Stimulated activated effector memory CD8-positive, alpha-beta T cell treated with anti-CD3 and anti-CD28 coated beads, Interleukin-12 subunit alpha, Interleukin-12 subunit beta, amount 100 ng/mL, for 72 hours (primary cell): ENCODE measurements at regions not wholly inside any gene's neighbourhood (a gene's known extent, or its start where the extent isn't known, plus 50 kb on each side); places are given as distances from the start of the nearest gene placed in this dataset.
"Not testable (repeated sequence)": the region's sequence is repeated elsewhere in the genome, so short reads cannot be mapped to it uniquely, and the experiment has no call there.

Experiments used
- ATAC-seq: fragments of 150-1000 bp; cut with Tn5 transposase; 2 replicates; pipeline ENCODE4 v1.10.0; 2021
- DNase-seq, 2 donors: peaks; one replicate each; pipeline ENCODE4 v3.0.0; 2021 to 2022; ENCODE audit warnings: low spot score in 2 of 2
- H3K27ac Mint-ChIP-seq: one replicate; pipeline ENCODE4 v1.8.0; 2022; ENCODE audit warnings: mild to moderate bottlenecking, mixed read lengths
- H3K36me3 Mint-ChIP-seq: one replicate; pipeline ENCODE4 v1.8.0; 2022; ENCODE audit warnings: mild to moderate bottlenecking, mixed read lengths
- H3K4me1 Mint-ChIP-seq: one replicate; pipeline ENCODE4 v1.8.0; 2022; ENCODE audit warnings: mixed read lengths
- H3K4me3 Mint-ChIP-seq: one replicate; pipeline ENCODE4 v1.8.0; 2022; ENCODE audit warnings: mild to moderate bottlenecking, mixed read lengths
- H3K9me3 Mint-ChIP-seq: one replicate; pipeline ENCODE4 v1.8.0; 2022; ENCODE audit warnings: mixed read lengths

DNA sequence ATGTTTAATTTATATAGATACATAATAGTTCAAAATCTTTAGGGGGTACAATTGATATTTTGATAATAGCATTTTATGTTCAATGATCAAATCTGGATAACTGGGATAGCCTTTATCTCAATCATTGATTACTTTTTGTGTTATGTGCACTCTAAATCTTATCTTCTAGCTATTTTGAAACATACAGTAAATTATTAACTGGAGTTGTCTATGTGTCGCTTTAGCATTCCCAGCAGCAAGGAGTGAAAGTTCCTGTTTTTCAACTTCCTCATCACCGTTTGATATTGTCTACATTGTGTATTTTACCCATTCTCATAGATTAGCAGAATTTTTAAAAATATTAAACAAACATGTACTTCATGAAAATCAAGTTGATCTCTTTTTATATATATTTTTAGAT is 1207.4 kb downstream of the TMEM121 start:
- H3K4me3 Mint-ChIP-seq: no peak overlapping the region
- ATAC-seq (no peak), DNase-seq (no peak)
- H3K9me3 Mint-ChIP-seq: no peaks in the 10 kb centered on the region
- H3K4me1 Mint-ChIP-seq: peaks cover 32% of the 10 kb centered on the region
- H3K36me3 Mint-ChIP-seq: no peaks in the 10 kb centered on the region
- no peak overlapping the region for H3K27ac Mint-ChIP-seq

DNA sequence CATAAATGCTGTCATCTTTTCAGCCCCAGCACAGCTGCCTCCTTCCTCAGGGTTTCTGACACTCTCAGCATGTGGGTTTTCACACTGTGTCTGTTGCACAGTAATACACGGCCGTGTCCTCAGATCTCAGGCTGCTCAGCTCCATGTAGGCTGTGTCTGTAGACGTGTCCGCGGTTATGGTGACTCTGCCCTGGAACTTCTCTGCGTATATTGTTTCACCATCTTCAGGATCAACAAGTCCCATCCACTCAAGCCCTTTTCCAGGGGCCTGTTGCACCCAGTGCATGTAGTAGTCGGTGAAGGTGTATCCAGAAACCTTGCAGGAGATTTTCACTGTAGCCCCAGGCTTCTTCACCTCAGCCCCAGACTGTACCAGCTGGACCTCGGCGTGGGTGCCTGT is 1210.6 kb downstream of the TMEM121 start:
- Mint-ChIP-seq H3K27ac (peak overlapping the region; percentile 4), H3K9me3 (no peaks in the 10 kb centered on the region), H3K36me3 (no peaks in the 10 kb centered on the region), H3K4me3 (no peak overlapping the region), H3K4me1 (peaks cover 32% of the 10 kb centered on the region)
- ATAC-seq: peak; percentile 53
- no peak for DNase-seq

DNA sequence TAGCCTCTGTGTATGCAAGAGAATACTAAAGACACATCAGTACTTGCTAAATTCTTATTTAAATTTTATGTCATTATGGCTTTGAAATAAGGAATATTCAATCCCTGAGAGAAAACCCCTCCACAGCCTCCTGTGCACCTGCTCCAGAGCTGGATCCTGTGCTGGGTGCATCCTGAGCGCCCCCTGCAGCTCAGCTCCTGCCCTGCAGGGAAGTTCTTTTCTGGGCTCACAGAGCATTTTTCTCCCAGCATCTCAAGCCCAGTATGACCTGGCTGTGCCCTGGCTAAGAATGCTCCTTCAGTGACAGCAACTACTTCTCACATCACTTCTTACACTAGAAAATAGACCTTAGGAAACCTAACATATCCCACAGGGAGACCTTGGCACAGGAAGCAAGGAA is 1211.7 kb downstream of the TMEM121 start:
- ATAC-seq (no peak), DNase-seq (no peak)
- H3K9me3 Mint-ChIP-seq: no peaks in the 10 kb centered on the region
- H3K36me3 Mint-ChIP-seq: no peaks in the 10 kb centered on the region
- no peak overlapping the region for H3K27ac Mint-ChIP-seq
- peaks cover 32% of the 10 kb centered on the region for H3K4me1 Mint-ChIP-seq
- no peak overlapping the region for H3K4me3 Mint-ChIP-seq

DNA sequence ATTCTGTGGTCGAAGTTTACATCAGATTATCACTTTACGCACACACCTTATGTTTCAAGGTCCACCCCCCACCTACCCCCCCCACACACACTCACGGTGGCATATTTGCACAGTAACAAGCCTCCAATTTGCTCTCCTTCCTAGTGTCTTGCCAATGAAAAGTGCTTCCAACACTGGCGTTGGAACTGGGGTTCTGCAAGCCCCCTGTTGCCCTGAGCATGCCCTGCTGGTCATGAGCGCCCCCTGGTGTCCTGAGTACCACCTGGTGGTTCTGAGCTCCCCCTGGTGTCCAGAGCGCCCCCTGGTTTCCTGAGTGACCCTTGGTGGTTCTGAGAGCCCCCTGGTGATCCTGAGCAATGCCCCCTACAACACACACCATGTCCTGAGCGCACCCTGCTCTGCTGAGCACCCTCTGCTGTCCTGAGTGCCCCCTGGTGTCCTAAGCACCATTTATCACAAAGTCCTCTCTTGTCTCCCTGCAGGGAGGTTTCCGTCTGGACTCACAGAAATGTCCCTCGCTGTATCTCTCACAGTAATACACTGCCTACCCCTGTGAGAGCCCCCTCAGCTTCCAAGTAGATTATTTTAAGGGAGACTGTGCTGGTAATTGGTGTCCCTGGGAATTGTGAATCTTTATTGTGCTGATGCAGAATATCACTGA is 1212.3 kb downstream of the TMEM121 start:
- H3K36me3 Mint-ChIP-seq, H3K9me3 Mint-ChIP-seq, ATAC-seq, H3K27ac Mint-ChIP-seq, H3K4me3 Mint-ChIP-seq: not testable (repeated sequence)
- peak in 1 of 2 donors; percentile 72 for DNase-seq
- peaks cover 32% of the 10 kb centered on the region for H3K4me1 Mint-ChIP-seq

DNA sequence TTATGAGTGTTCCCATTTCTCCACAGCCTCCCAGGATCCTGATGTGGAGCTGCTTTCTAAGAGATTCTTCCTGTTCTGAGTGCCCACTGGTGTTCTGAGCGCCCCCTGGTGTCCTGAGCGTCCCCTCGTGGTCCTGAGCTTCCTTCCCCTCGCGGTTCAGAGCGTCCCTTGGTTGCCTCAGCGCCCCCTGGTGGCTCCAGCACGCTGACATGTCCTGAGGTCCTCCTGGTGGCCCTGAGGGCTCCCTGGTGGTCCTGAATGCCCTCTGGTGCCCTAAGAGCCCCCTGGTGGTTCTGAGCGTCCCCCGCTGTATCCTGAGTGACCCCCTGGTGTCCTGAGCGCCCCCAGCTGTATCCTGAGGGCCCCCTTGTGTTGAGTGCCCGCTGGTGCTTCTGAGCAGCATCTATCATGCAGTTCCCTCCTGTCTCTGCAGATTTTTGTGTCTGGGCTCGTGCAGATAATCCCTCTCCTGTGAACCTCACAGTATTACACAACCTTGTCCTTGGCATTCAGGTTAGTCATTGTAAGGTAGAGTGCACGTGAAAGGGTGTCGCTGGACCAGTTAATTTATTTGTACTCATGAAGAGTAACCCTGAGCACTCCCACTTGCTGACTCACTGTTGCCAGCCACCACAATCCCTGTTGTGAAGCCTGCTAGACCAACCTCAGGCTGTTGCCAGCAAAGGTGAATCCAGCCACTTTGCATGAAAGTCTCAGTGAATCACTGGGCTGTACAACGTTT is 1214.9 kb downstream of the TMEM121 start:
- H3K4me3 Mint-ChIP-seq: peak overlapping the region; percentile 41
- DNase-seq: peak; percentile 83 to 92
- not testable (repeated sequence) for H3K9me3 Mint-ChIP-seq, H3K36me3 Mint-ChIP-seq
- peaks cover 29% of the 10 kb centered on the region for H3K4me1 Mint-ChIP-seq
- H3K27ac Mint-ChIP-seq: peak overlapping the region; percentile 73
- peak; percentile 94 for ATAC-seq

DNA sequence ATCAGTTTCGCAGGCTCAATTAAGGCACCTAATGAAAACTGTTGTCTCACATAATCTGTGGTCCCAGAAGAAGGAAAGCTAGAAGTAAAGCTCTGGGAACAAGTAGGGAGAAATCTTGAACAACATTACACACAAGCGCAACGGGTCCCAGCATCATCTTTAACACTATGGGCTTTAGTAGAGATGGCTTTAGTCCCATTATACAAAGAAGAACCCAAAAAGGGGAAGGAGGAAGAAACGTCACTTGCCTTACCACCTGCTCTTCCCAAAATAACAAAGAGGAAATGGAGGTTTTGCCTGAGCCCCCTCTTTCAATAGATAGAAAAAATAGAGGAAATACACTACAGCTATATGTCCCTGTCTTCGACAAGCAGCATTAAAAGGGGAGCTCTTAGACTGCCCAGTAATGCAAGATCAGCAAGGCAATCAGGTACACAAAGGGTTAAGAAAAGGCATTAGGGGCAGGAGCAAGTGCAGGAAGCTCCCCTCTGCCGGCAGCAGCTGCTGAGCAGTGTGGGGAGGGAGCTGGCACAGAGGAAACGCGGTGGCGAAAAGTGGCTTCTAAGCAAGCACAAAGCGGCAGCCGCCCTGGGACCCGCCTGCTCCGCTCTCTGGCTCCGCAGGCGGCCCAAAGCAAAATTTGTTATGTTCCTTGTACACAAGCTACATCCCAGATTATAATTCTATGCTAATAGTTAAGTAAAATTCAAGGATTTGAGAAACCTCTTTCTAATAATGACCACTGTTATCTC is 1218.8 kb downstream of the TMEM121 start:
- not testable (repeated sequence) for H3K27ac Mint-ChIP-seq, DNase-seq, H3K9me3 Mint-ChIP-seq, H3K36me3 Mint-ChIP-seq
- ATAC-seq: peak; percentile 53
- H3K4me1 Mint-ChIP-seq: peaks cover 16% of the 10 kb centered on the region
- H3K4me3 Mint-ChIP-seq: peak overlapping the region; percentile 10

DNA sequence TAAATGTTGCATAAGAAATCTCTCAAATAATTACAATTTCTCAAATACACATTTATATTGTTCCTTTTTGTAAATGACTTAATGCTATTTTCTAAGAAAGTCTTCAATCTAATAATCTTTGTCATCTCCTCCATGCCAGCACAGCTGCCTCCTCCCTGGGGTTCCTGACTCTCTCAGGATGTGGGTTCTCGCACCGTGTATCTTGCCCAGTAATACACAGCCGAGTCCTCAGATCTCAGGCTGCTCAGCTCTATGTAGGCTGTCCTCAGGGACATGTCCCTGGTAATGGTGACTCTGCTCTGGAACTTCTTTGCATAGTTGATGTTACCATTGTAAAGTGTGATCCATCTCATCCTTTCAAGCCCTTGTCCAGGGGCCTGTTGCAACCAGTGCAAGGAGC is 1223.7 kb downstream of the TMEM121 start:
- H3K9me3 Mint-ChIP-seq, DNase-seq, H3K4me3 Mint-ChIP-seq, H3K4me1 Mint-ChIP-seq, H3K36me3 Mint-ChIP-seq, H3K27ac Mint-ChIP-seq: not testable (repeated sequence)
- peak; percentile 79 for ATAC-seq

DNA sequence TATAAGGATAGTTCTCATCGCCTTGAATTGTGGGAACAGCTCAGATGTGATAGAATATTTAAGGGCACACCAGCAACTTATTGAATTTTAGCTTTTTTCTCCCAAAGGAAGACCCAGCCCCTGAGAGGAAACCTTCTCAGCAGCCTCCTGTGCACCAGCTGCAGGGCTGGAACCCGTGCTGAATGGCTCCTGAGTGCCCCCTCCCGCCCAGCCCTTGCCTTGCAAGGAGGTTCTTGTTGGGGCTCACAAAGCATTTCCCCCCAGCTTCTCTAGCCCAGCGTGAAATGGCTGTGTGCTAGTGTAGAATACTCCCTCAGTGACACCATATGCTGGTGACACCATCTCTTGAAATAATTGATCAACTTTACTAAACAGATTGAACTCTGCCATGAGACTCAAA is 1227.4 kb downstream of the TMEM121 start:
- H3K4me3 Mint-ChIP-seq, H3K9me3 Mint-ChIP-seq, H3K27ac Mint-ChIP-seq, DNase-seq, H3K36me3 Mint-ChIP-seq: not testable (repeated sequence)
- ATAC-seq: peak; percentile 50
- peaks cover 15% of the 10 kb centered on the region for H3K4me1 Mint-ChIP-seq

DNA sequence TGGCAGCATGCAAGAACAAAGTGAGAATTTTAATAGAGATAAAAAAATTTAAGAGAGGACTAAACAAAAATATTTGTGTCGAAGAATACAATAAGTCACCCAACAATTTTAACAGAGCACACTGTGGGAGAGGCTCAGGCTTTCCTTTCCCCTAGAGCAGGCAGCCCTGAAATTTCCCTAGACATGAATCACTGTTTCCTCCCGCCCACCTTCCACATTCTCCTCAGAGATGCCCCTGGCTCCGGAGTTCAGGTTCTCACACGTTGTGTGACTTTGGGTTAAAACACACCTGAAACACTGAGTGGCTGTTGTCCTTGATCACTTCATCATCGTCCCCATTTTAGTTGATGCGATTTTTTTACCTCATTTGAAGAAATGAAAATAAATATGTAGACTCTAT is 1231.1 kb downstream of the TMEM121 start:
- ATAC-seq: peak; percentile 66
- peak overlapping the region; percentile 7 for H3K4me3 Mint-ChIP-seq
- not testable (repeated sequence) for H3K36me3 Mint-ChIP-seq, H3K9me3 Mint-ChIP-seq, DNase-seq
- peak overlapping the region; percentile 26 for H3K27ac Mint-ChIP-seq
- peaks cover 20% of the 10 kb centered on the region for H3K4me1 Mint-ChIP-seq

DNA sequence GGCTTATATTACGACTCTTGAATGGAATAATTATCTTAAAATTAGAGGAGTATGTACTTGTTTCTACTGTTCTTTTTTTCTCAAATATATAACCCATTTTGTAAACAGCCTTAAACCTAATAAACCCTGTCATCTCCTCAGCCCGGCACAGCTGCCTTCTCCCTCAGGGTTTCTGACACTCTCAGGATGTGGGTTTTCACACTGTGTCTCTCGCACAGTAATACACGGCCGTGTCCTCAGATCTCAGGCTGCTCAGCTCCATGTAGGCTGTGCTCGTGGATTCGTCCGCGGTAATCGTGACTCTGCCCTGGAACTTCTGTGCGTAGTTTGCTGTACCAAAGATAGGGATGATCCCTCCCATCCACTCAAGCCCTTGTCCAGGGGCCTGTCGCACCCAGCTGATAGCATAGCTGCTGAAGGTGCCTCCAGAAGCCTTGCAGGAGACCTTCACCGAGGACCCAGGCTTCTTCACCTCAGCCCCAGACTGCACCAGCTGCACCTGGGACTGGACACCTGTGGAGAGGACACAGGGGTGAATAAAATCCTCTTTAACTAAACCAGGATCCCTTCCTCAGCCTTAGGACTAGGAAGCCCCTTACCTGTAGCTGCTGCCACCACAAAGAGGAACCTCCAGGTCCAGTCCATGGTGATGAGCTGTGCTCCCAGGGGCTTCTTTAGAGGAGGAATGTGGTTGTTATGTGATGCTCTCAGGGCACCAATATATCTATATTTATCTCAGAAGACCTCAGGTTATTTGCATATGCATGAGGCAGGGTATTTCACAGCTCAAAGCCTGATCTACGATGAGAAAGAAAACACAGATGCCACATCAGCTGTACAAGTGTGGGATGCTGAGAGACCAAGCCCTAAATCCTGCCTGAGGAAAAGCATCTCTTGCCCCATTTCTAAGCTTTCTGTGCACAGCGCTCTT is 1235.8 kb downstream of the TMEM121 start:
- ATAC-seq: peak; percentile 77
- not testable (repeated sequence) for H3K9me3 Mint-ChIP-seq, DNase-seq, H3K4me3 Mint-ChIP-seq, H3K36me3 Mint-ChIP-seq, H3K27ac Mint-ChIP-seq
- H3K4me1 Mint-ChIP-seq: peaks cover 27% of the 10 kb centered on the region

DNA sequence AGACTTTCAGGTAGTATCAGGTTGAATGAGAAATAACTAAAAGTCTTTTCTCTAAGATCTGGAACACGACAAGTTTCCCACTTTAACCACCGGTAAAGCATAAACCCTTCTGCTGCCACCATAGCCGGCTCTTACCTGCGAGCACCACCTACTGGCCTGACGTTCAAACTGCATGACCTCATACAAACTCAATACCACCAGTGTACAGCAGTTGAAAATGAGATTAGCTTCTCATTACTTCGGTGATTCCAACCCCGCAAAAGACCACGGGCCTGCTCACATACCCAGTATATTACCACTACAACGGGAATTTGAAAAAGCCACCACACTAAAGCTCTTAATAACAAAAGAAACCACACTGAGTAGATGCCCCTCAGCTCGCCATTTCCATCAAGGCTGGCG is 1238.6 kb downstream of the TMEM121 start:
- H3K4me1 Mint-ChIP-seq: peaks cover 34% of the 10 kb centered on the region
- H3K36me3 Mint-ChIP-seq, DNase-seq, H3K4me3 Mint-ChIP-seq, H3K9me3 Mint-ChIP-seq, H3K27ac Mint-ChIP-seq: not testable (repeated sequence)
- peak; percentile 88 for ATAC-seq

DNA sequence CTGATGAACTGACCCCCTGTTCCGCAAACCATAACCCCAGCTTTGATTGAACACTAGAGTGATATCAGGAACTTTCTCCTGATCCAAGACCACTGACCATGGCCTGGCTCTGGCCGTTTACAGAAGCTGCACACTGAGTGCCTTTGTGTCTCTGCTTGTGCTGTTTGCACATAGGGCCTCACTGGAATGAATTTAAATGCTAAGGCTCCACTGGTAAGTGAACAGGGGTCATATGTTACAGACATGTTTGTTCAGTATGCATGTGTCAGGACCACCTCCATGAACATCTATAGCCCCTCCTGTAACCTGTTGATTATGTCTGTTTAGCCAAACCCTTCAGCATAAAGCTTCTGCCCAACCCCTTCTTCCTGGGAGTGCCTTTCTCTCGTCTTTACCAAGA is 1239.8 kb downstream of the TMEM121 start:
- peak overlapping the region; percentile 70 for H3K27ac Mint-ChIP-seq
- no peaks in the 10 kb centered on the region for H3K9me3 Mint-ChIP-seq
- peaks cover 39% of the 10 kb centered on the region for H3K4me1 Mint-ChIP-seq
- no peak overlapping the region for H3K4me3 Mint-ChIP-seq
- DNase-seq (no peak), ATAC-seq (no peak)
- no peaks in the 10 kb centered on the region for H3K36me3 Mint-ChIP-seq

DNA sequence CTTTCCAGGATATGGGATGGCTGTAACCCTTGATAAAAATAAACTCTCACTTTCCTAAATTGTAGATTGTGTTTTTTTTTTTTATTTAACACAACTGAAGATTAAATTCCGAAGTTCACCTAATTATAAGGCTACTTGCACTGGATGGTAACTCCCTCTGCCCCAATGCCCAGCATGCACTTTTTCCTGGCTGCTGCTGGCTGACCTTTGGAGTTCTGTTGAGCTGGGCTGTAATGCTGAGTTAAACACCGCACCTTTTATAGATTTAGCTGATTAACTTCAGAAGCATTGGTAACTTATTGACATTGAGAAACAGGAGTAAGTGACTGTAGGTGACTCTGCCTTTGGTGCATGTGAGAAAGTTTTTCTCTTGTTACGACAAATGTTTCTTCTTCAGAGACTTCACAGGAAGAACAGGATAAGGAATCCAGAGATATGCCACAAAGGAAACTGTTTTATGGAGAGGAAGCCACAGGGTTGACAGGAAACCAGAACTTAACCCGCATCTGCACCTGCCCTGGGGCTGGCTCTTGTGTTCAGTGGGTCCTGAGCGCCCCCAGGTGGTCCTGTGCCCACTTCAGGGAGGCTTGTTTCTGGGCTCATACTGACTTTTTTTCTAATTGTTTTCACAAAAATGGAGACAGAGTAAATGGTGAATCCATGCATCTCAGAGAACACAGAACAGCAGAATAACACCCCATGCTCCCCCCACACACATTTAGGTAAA is 1240.3 kb downstream of the TMEM121 start:
- H3K4me1 Mint-ChIP-seq: peaks cover 39% of the 10 kb centered on the region
- H3K36me3 Mint-ChIP-seq, H3K4me3 Mint-ChIP-seq, ATAC-seq, H3K9me3 Mint-ChIP-seq, DNase-seq: not testable (repeated sequence)
- peak overlapping the region; percentile 70 for H3K27ac Mint-ChIP-seq

DNA sequence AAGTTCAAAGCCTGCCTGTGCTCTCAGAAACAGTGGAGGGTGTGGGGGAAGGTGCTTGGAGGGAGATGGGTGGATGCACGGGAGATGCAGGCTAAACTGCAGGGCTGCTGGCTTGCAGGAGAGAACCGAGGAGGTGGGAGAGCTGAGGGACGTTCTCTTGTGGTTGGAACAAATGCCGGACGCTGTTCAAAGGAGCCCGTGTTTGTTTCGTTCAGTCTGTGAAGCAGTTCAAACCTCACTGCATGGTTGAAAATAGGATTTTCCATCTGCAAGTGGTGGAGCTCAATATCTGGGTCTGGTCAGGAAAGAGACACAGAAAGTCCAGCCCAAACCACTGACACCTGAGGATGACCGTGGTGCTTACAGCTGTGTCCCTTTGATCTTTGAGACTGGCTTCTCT is 1241.8 kb downstream of the TMEM121 start:
- not testable (repeated sequence) for H3K27ac Mint-ChIP-seq

More for the DNA sequence above, 1241.8 kb downstream of the TMEM121 start:
- not testable (repeated sequence) for H3K36me3 Mint-ChIP-seq, ATAC-seq, H3K9me3 Mint-ChIP-seq, DNase-seq, H3K4me3 Mint-ChIP-seq
- peaks cover 39% of the 10 kb centered on the region for H3K4me1 Mint-ChIP-seq
